ENCODE measurements at regions not wholly inside any gene's neighbourhood (a gene's known extent, or its start where the extent isn't known, plus 50 kb on each side); places are given as distances from the start of the nearest gene placed in this dataset.

GRCh38 chr6:134434019-134434942, 116.4 kb upstream of the SGK1 start:
- TF ChIP-seq TOX (CRISPR knock-in tag; IDR thresholded peaks at IDR 0.05; ENCODE audit: borderline replicate concordance) (no peak), PPARA (CRISPR knock-in tag; IDR thresholded peaks at IDR 0.05; ENCODE audit: borderline replicate concordance) (no peak), ZFP30 (CRISPR knock-in tag; IDR thresholded peaks at IDR 0.05) (no peak), ZNF70 (CRISPR knock-in tag; IDR thresholded peaks at IDR 0.05) (no peak), CSDC2 (CRISPR knock-in tag; IDR thresholded peaks at IDR 0.05) (no peak), TSHZ2 (CRISPR knock-in tag; IDR thresholded peaks at IDR 0.05) (no peak), OSR1 (CRISPR knock-in tag; IDR thresholded peaks at IDR 0.05) (no peak), CREB5 (CRISPR knock-in tag; IDR thresholded peaks at IDR 0.05; ENCODE audit: low read depth) (no peak), RARB (CRISPR knock-in tag; IDR thresholded peaks at IDR 0.05) (no peak), ZC3H10 (CRISPR knock-in tag; IDR thresholded peaks at IDR 0.05) (no peak), ZNF565 (CRISPR knock-in tag; conservative IDR thresholded peaks at IDR 0.05; ENCODE audit: low read depth) (no peak), ARNTL (CRISPR knock-in tag; IDR thresholded peaks at IDR 0.05; ENCODE audit: borderline replicate concordance, low read depth) (no peak), ESRRG (CRISPR knock-in tag; IDR thresholded peaks at IDR 0.05) (no peak), TCF4 (CRISPR knock-in tag; IDR thresholded peaks at IDR 0.05; ENCODE audit: borderline replicate concordance) (no peak), CSRNP3 (CRISPR knock-in tag; IDR thresholded peaks at IDR 0.05) (no peak), ZFP3 (CRISPR knock-in tag; IDR thresholded peaks at IDR 0.05) (no peak), ZNF8 (CRISPR knock-in tag; IDR thresholded peaks at IDR 0.05) (no peak)
- no peak for ATAC-seq

- TF ChIP-seq ZNF70 (CRISPR knock-in tag; IDR thresholded peaks at IDR 0.05) (no peak), OSR1 (CRISPR knock-in tag; IDR thresholded peaks at IDR 0.05) (no peak), PPARA (CRISPR knock-in tag; IDR thresholded peaks at IDR 0.05; ENCODE audit: borderline replicate concordance) (no peak), TSHZ2 (CRISPR knock-in tag; IDR thresholded peaks at IDR 0.05) (no peak), BACH2 (CRISPR knock-in tag; IDR thresholded peaks at IDR 0.05; ENCODE audit: borderline replicate concordance) (no peak), ZNF565 (CRISPR knock-in tag; conservative IDR thresholded peaks at IDR 0.05; ENCODE audit: low read depth) (no peak), CSRNP3 (CRISPR knock-in tag; IDR thresholded peaks at IDR 0.05) (no peak), ZFP30 (CRISPR knock-in tag; IDR thresholded peaks at IDR 0.05) (no peak), PATZ1 (CRISPR knock-in tag; IDR thresholded peaks at IDR 0.05; ENCODE audit: borderline replicate concordance) (no peak)
- no peak for ATAC-seq
Measured at GRCh38 chr6:134432036-134432435, 114.1 kb upstream of the SGK1 start.

Data from SK-N-SH treated with all-trans-retinoic acid at 6 μM for 48 hours (cell line).